Uterus (tissue), 3 donors: ENCODE measurements at regions not wholly inside any gene's neighbourhood (a gene's known extent, or its start where the extent isn't known, plus 50 kb on each side); places are given as distances from the start of the nearest gene placed in this dataset.
"Not testable (repeated sequence)": the region's sequence is repeated elsewhere in the genome, so short reads cannot be mapped to it uniquely, and the experiment has no call there.

Experiments used
- DNase-seq, 2 donors: peaks; one replicate each; pipeline ENCODE4 v3.0.0-alpha.2; 2019 to 2020
- H3K27ac ChIP-seq, 2 donors: fragments of 200-600 bp; sonication (generic); 1 replicate in 1 of 2; 2 replicates in 1 of 2; pipeline ENCODE4 v1.5.1; 2016 to 2018
- H3K27me3 ChIP-seq, 2 donors: fragments of 200-600 bp; sonication (generic); one replicate each; pipeline ENCODE4 v1.5.1; 2018 to 2019; ENCODE audit warnings: control low read depth in 1 of 2
- H3K36me3 ChIP-seq, 2 donors: fragments of 200-600 bp; sonication (generic); one replicate each; pipeline ENCODE4 v1.5.1; 2019; ENCODE audit warnings: control low read depth in 1 of 2
- H3K4me1 ChIP-seq, 2 donors: fragments of 200-600 bp; sonication (generic); one replicate each; pipeline ENCODE4 v1.5.1; 2018 to 2019; ENCODE audit warnings: control low read depth in 1 of 2
- H3K4me3 ChIP-seq, 2 donors: fragments of 200-600 bp; sonication (generic); 1 replicate in 1 of 2; 2 replicates in 1 of 2; pipeline ENCODE4 v1.5.1; 2018 to 2019; ENCODE audit warnings: mild to moderate bottlenecking in 1 of 2
- H3K9me3 ChIP-seq, 2 donors: fragments of 200-600 bp; sonication (generic); one replicate each; pipeline ENCODE4 v1.5.1; 2019; ENCODE audit warnings: control low read depth in 1 of 2
- CTCF ChIP-seq, 4 experiments: fragments of 200-600 bp in 2 of 4; fragments of 450-650 bp in 2 of 4; sonication (generic) in 2 of 4; IDR thresholded peaks; one replicate each; pipeline ENCODE4 v1.5.1; 2016 to 2019; ENCODE audit warnings: antibody characterized with exemption in 4 of 4, mild to moderate bottlenecking in 2 of 4, moderate library complexity in 1 of 4
- POLR2A ChIP-seq, 2 donors: fragments of 450-650 bp; IDR thresholded peaks; one replicate each; pipeline ENCODE4 v1.6.1; 2016; ENCODE audit warnings: antibody characterized with exemption in 2 of 2, mild to moderate bottlenecking in 1 of 2, moderate library complexity in 1 of 2
- intact Hi-C: fragments of 100-400 bp; cut with DNase I; formaldehyde crosslinking; loops from one replicate; pipeline ENCODE4 v1.15.1; 2023; ENCODE audit warnings: low total_unique reads
- donor health status: DM: yes; HTN: yes; CAD: no.

GRCh38 chr1:232166942-232167341, 463.0 kb downstream of the SIPA1L2 start:
- no peaks in the 10 kb centered on the region for H3K9me3 ChIP-seq
- no peaks in the 10 kb centered on the region for H3K36me3 ChIP-seq
- no peak overlapping the region for H3K4me3 ChIP-seq
- no peak overlapping the region for H3K27ac ChIP-seq
- TF ChIP-seq CTCF (IDR thresholded peaks at IDR 0.05): no peak
- no peak for TF ChIP-seq POLR2A (IDR thresholded peaks at IDR 0.05)
- intact Hi-C loops: no loop called here
- no peaks in the 10 kb centered on the region for H3K4me1 ChIP-seq
- H3K27me3 ChIP-seq: no peaks in the 10 kb centered on the region
- DNase-seq: no peak

GRCh38 chr1:232164078-232164963, 465.6 kb downstream of the SIPA1L2 start:
- intact Hi-C loops: no loop called here
- Histone ChIP-seq H3K4me3 (no peak overlapping the region), H3K4me1 (no peaks in the 10 kb centered on the region), H3K9me3 (no peaks in the 10 kb centered on the region), H3K27ac (no peak overlapping the region), H3K36me3 (no peaks in the 10 kb centered on the region), H3K27me3 (no peaks in the 10 kb centered on the region)
- no peak for TF ChIP-seq CTCF (IDR thresholded peaks at IDR 0.05)
- DNase-seq: no peak

- H3K27ac ChIP-seq: no peak overlapping the region
- no peak for DNase-seq
- TF ChIP-seq CTCF (IDR thresholded peaks at IDR 0.05) (no peak), POLR2A (IDR thresholded peaks at IDR 0.05) (no peak)
- no peaks in the 10 kb centered on the region for H3K27me3 ChIP-seq
- intact Hi-C loops: no loop called here
- no peaks in the 10 kb centered on the region for H3K9me3 ChIP-seq
- H3K36me3 ChIP-seq: no peaks in the 10 kb centered on the region
- no peaks in the 10 kb centered on the region for H3K4me1 ChIP-seq
- no peak overlapping the region for H3K4me3 ChIP-seq
These were observed 466.4 kb downstream of the SIPA1L2 start for GRCh38 chr1:232163533-232163932.

DNA sequence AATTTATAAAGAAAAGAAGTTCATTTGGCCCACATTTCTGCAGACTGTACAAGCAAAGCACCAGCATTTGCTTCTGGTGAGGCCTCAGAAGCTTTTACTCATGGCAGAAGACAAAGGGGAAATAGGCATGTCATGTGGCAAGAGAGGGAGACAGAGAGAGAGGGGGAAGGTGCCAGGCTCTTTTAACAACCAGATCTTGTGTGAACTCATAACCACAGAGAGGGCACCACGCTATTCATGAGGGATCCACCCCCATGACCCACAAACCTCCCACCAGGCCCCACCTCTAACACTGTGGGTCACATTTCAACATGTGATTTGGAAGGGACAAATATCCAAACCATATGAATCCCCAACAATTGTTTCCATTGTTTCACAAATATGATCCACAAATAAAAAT, 467.9 kb downstream of the SIPA1L2 start:
- Histone ChIP-seq H3K27ac (no peak overlapping the region), H3K9me3 (no peaks in the 10 kb centered on the region), H3K36me3 (no peaks in the 10 kb centered on the region), H3K4me1 (no peaks in the 10 kb centered on the region), H3K27me3 (no peaks in the 10 kb centered on the region), H3K4me3 (no peak overlapping the region)
- intact Hi-C loops: no loop called here
- TF ChIP-seq CTCF (IDR thresholded peaks at IDR 0.05) (no peak), POLR2A (IDR thresholded peaks at IDR 0.05) (no peak)
- DNase-seq: no peak

DNA sequence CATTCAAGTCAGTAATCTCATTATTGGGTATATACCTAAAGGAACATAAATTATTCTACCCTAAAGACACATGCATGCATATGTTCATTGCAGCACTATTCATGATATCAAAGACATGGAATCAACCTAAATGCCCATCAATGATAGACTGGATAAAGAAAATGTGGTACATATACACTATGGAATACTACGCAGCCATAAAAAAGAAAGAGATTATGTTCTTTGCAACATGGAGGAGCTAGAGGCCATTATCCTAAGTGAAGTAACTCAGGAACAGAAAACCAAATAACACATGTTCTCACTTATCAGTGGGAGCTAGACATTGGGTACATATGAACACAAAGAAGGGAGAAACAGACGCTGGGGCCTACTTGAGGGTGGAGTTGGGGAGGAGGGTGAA, 471.4 kb downstream of the SIPA1L2 start:
- DNase-seq, H3K27me3 ChIP-seq, H3K4me1 ChIP-seq, H3K27ac ChIP-seq, H3K9me3 ChIP-seq, intact Hi-C loops, H3K36me3 ChIP-seq, H3K4me3 ChIP-seq: not testable (repeated sequence)

- intact Hi-C loops, DNase-seq, H3K27ac ChIP-seq, H3K4me1 ChIP-seq, H3K9me3 ChIP-seq, H3K4me3 ChIP-seq, H3K36me3 ChIP-seq, H3K27me3 ChIP-seq: not testable (repeated sequence)
These were observed 473.9 kb downstream of the SIPA1L2 start for GRCh38 chr1:232156070-232156469.
